ENCODE measurements at regions not wholly inside any gene's neighbourhood (a gene's known extent, or its start where the extent isn't known, plus 50 kb on each side); places are given as distances from the start of the nearest gene placed in this dataset.

- Mint-ChIP-seq H3K36me3 (no peaks in the 10 kb centered on the region), H3K27ac (no peak overlapping the region), H3K27me3 (peaks cover 3% of the 10 kb centered on the region), H3K4me1 (no peaks in the 10 kb centered on the region), H3K9me3 (peaks cover 2% of the 10 kb centered on the region), H3K4me3 (no peak overlapping the region)
- DNase-seq: no peak
Observed at GRCh38 chr18:44245019-44245418, 435.7 kb upstream of the SETBP1 start.

- Mint-ChIP-seq H3K27ac (no peak overlapping the region), H3K4me3 (no peak overlapping the region), H3K4me1 (no peaks in the 10 kb centered on the region), H3K27me3 (peaks cover 3% of the 10 kb centered on the region), H3K36me3 (no peaks in the 10 kb centered on the region), H3K9me3 (peaks cover 2% of the 10 kb centered on the region)
- DNase-seq: no peak
Observed at GRCh38 chr18:44246001-44246400, 434.7 kb upstream of the SETBP1 start.

- H3K27ac Mint-ChIP-seq: no peak overlapping the region
- peaks cover 11% of the 10 kb centered on the region for H3K9me3 Mint-ChIP-seq
- H3K4me1 Mint-ChIP-seq: no peaks in the 10 kb centered on the region
- H3K4me3 Mint-ChIP-seq: no peak overlapping the region
- DNase-seq: no peak
- H3K36me3 Mint-ChIP-seq: no peaks in the 10 kb centered on the region
- H3K27me3 Mint-ChIP-seq: peaks cover 3% of the 10 kb centered on the region
Observed at GRCh38 chr18:44258086-44258485, 422.6 kb upstream of the SETBP1 start.

GRCh38 chr18:44258576-44258975, 422.1 kb upstream of the SETBP1 start:
- DNase-seq: no peak
- H3K27ac Mint-ChIP-seq: no peak overlapping the region
- no peaks in the 10 kb centered on the region for H3K4me1 Mint-ChIP-seq
- no peaks in the 10 kb centered on the region for H3K36me3 Mint-ChIP-seq
- no peak overlapping the region for H3K4me3 Mint-ChIP-seq
- H3K9me3 Mint-ChIP-seq: peaks cover 9% of the 10 kb centered on the region
- H3K27me3 Mint-ChIP-seq: peaks cover 3% of the 10 kb centered on the region

- Mint-ChIP-seq H3K27me3 (peaks cover 3% of the 10 kb centered on the region), H3K27ac (no peak overlapping the region), H3K9me3 (peaks cover 13% of the 10 kb centered on the region), H3K4me3 (no peak overlapping the region), H3K36me3 (no peaks in the 10 kb centered on the region), H3K4me1 (no peaks in the 10 kb centered on the region)
- DNase-seq: no peak
Observed at GRCh38 chr18:44259610-44260009, 421.1 kb upstream of the SETBP1 start.

GRCh38 chr18:44265437-44265836, 415.3 kb upstream of the SETBP1 start:
- H3K36me3 Mint-ChIP-seq: no peaks in the 10 kb centered on the region
- peaks cover 20% of the 10 kb centered on the region for H3K9me3 Mint-ChIP-seq
- no peaks in the 10 kb centered on the region for H3K27me3 Mint-ChIP-seq
- H3K4me3 Mint-ChIP-seq: no peak overlapping the region
- H3K27ac Mint-ChIP-seq: no peak overlapping the region
- no peaks in the 10 kb centered on the region for H3K4me1 Mint-ChIP-seq
- DNase-seq: no peak

GRCh38 chr18:44273298-44273697, 407.4 kb upstream of the SETBP1 start:
- Mint-ChIP-seq H3K27ac (no peak overlapping the region), H3K4me3 (no peak overlapping the region), H3K27me3 (no peaks in the 10 kb centered on the region), H3K36me3 (no peaks in the 10 kb centered on the region), H3K9me3 (peaks cover 4% of the 10 kb centered on the region), H3K4me1 (no peaks in the 10 kb centered on the region)
- DNase-seq: no peak

GRCh38 chr18:44280479-44280878, 400.2 kb upstream of the SETBP1 start:
- Mint-ChIP-seq H3K27me3 (no peaks in the 10 kb centered on the region), H3K27ac (no peak overlapping the region), H3K4me1 (no peaks in the 10 kb centered on the region), H3K4me3 (no peak overlapping the region), H3K36me3 (no peaks in the 10 kb centered on the region), H3K9me3 (peaks cover 2% of the 10 kb centered on the region)
- DNase-seq: no peak

GRCh38 chr18:44286049-44286448, 394.6 kb upstream of the SETBP1 start:
- DNase-seq: no peak
- no peak overlapping the region for H3K27ac Mint-ChIP-seq
- H3K36me3 Mint-ChIP-seq: no peaks in the 10 kb centered on the region
- no peaks in the 10 kb centered on the region for H3K9me3 Mint-ChIP-seq
- H3K27me3 Mint-ChIP-seq: no peaks in the 10 kb centered on the region
- no peak overlapping the region for H3K4me3 Mint-ChIP-seq
- no peaks in the 10 kb centered on the region for H3K4me1 Mint-ChIP-seq

GRCh38 chr18:44290366-44290977, 390.2 kb upstream of the SETBP1 start:
- no peaks in the 10 kb centered on the region for H3K4me1 Mint-ChIP-seq
- no peak for DNase-seq

GRCh38 chr18:44298566-44298965, 382.1 kb upstream of the SETBP1 start:
- no peak overlapping the region for H3K27ac Mint-ChIP-seq
- DNase-seq: no peak
- no peaks in the 10 kb centered on the region for H3K27me3 Mint-ChIP-seq
- H3K4me1 Mint-ChIP-seq: no peaks in the 10 kb centered on the region
- peaks cover 3% of the 10 kb centered on the region for H3K9me3 Mint-ChIP-seq
- H3K4me3 Mint-ChIP-seq: no peak overlapping the region
- H3K36me3 Mint-ChIP-seq: no peaks in the 10 kb centered on the region

More at GRCh38 chr18:44290366-44290977, 390.2 kb upstream of the SETBP1 start:
- no peaks in the 10 kb centered on the region for H3K27me3 Mint-ChIP-seq
- no peak overlapping the region for H3K27ac Mint-ChIP-seq
- no peaks in the 10 kb centered on the region for H3K9me3 Mint-ChIP-seq
- H3K36me3 Mint-ChIP-seq: no peaks in the 10 kb centered on the region
- H3K4me3 Mint-ChIP-seq: no peak overlapping the region

- H3K27ac Mint-ChIP-seq: no peak overlapping the region
- H3K4me1 Mint-ChIP-seq: no peaks in the 10 kb centered on the region
- H3K4me3 Mint-ChIP-seq: no peak overlapping the region
- no peaks in the 10 kb centered on the region for H3K36me3 Mint-ChIP-seq
- peaks cover 6% of the 10 kb centered on the region for H3K9me3 Mint-ChIP-seq
- DNase-seq: no peak
- H3K27me3 Mint-ChIP-seq: no peaks in the 10 kb centered on the region
Observed at GRCh38 chr18:44309185-44309584, 371.5 kb upstream of the SETBP1 start.

- no peak overlapping the region for H3K4me3 Mint-ChIP-seq
- no peak overlapping the region for H3K27ac Mint-ChIP-seq
- no peaks in the 10 kb centered on the region for H3K9me3 Mint-ChIP-seq
- H3K27me3 Mint-ChIP-seq: no peaks in the 10 kb centered on the region
- H3K36me3 Mint-ChIP-seq: no peaks in the 10 kb centered on the region
- DNase-seq: no peak
- H3K4me1 Mint-ChIP-seq: no peaks in the 10 kb centered on the region
Observed at GRCh38 chr18:44320619-44321460, 359.8 kb upstream of the SETBP1 start.

- no peak overlapping the region for H3K4me3 Mint-ChIP-seq
- H3K27ac Mint-ChIP-seq: no peak overlapping the region
- no peaks in the 10 kb centered on the region for H3K9me3 Mint-ChIP-seq
- H3K4me1 Mint-ChIP-seq: no peaks in the 10 kb centered on the region
- H3K36me3 Mint-ChIP-seq: no peaks in the 10 kb centered on the region
- no peak for DNase-seq
- H3K27me3 Mint-ChIP-seq: no peaks in the 10 kb centered on the region
Observed at GRCh38 chr18:44321868-44322590, 358.7 kb upstream of the SETBP1 start.

GRCh38 chr18:44323125-44323524, 357.6 kb upstream of the SETBP1 start:
- H3K36me3 Mint-ChIP-seq: no peaks in the 10 kb centered on the region
- no peaks in the 10 kb centered on the region for H3K4me1 Mint-ChIP-seq
- H3K4me3 Mint-ChIP-seq: no peak overlapping the region
- no peak for DNase-seq
- no peak overlapping the region for H3K27ac Mint-ChIP-seq
- H3K27me3 Mint-ChIP-seq: no peaks in the 10 kb centered on the region
- H3K9me3 Mint-ChIP-seq: no peaks in the 10 kb centered on the region
